ENCODE measurements at regions not wholly inside any gene's neighbourhood (a gene's known extent, or its start where the extent isn't known, plus 50 kb on each side); places are given as distances from the start of the nearest gene placed in this dataset.

- Mint-ChIP-seq H3K27me3 (peaks cover 12% of the 10 kb centered on the region), H3K4me3 (no peak overlapping the region), H3K9me3 (no peaks in the 10 kb centered on the region), H3K4me1 (ENCODE audit: low read depth) (no peaks in the 10 kb centered on the region), H3K27ac (no peak overlapping the region), H3K36me3 (ENCODE audit: low read depth) (no peaks in the 10 kb centered on the region)
- no peak for TF ChIP-seq CTCF (IDR thresholded peaks at IDR 0.05)
- no peak for ATAC-seq
- DNase-seq = no peak
- intact Hi-C loops (cut with micrococcal nuclease) = no loop called here
- ChIA-PET POLR2A (no interaction called here), CTCF (no interaction called here)
These were observed 310.8 kb downstream of the BMP7 start for GRCh38 chr20:56955680-56956079.

- no peak for TF ChIP-seq CTCF (IDR thresholded peaks at IDR 0.05)
- no peak overlapping the region for H3K4me3 Mint-ChIP-seq
- DNase-seq (no peak), ATAC-seq (no peak)
- ChIA-PET POLR2A (no interaction called here), CTCF (no interaction called here)
- no peaks in the 10 kb centered on the region for H3K9me3 Mint-ChIP-seq
- intact Hi-C loops (cut with micrococcal nuclease) = no loop called here
- H3K36me3 Mint-ChIP-seq (ENCODE audit: low read depth) = no peaks in the 10 kb centered on the region
- H3K27me3 Mint-ChIP-seq = peaks cover 12% of the 10 kb centered on the region
- no peaks in the 10 kb centered on the region for H3K4me1 Mint-ChIP-seq (ENCODE audit: low read depth)
- H3K27ac Mint-ChIP-seq = no peak overlapping the region
These were observed 309.9 kb downstream of the BMP7 start for GRCh38 chr20:56956534-56956933.

- Mint-ChIP-seq H3K9me3 (no peaks in the 10 kb centered on the region), H3K27ac (no peak overlapping the region), H3K27me3 (peaks cover 12% of the 10 kb centered on the region), H3K4me3 (no peak overlapping the region), H3K4me1 (ENCODE audit: low read depth) (no peaks in the 10 kb centered on the region), H3K36me3 (ENCODE audit: low read depth) (no peaks in the 10 kb centered on the region)
- POLR2A ChIA-PET = no interaction called here
- TF ChIP-seq CTCF (IDR thresholded peaks at IDR 0.05) = no peak
- intact Hi-C loops (cut with micrococcal nuclease) = no loop called here
- CTCF ChIA-PET = no interaction called here
- ATAC-seq (no peak), DNase-seq (no peak)
These were observed 308.5 kb downstream of the BMP7 start for GRCh38 chr20:56957737-56958553.

GRCh38 chr20:56964901-56965300 is 301.5 kb downstream of the BMP7 start:
- Mint-ChIP-seq H3K9me3 (no peaks in the 10 kb centered on the region), H3K36me3 (ENCODE audit: low read depth) (no peaks in the 10 kb centered on the region), H3K27ac (no peak overlapping the region), H3K4me3 (no peak overlapping the region), H3K27me3 (peaks cover 2% of the 10 kb centered on the region), H3K4me1 (ENCODE audit: low read depth) (no peaks in the 10 kb centered on the region)
- intact Hi-C loops (cut with micrococcal nuclease) = no loop called here
- POLR2A ChIA-PET = no interaction called here
- DNase-seq = no peak
- no peak for TF ChIP-seq CTCF (IDR thresholded peaks at IDR 0.05)
- CTCF ChIA-PET = no interaction called here
- ATAC-seq = no peak

- DNase-seq (no peak), ATAC-seq (no peak)
- ChIA-PET CTCF (no interaction called here), POLR2A (no interaction called here)
- no peak for TF ChIP-seq CTCF (IDR thresholded peaks at IDR 0.05)
- intact Hi-C loops (cut with micrococcal nuclease) = no loop called here
- H3K4me1 Mint-ChIP-seq (ENCODE audit: low read depth) = no peaks in the 10 kb centered on the region
- H3K36me3 Mint-ChIP-seq (ENCODE audit: low read depth) = no peaks in the 10 kb centered on the region
- no peaks in the 10 kb centered on the region for H3K9me3 Mint-ChIP-seq
- H3K4me3 Mint-ChIP-seq = no peak overlapping the region
- H3K27me3 Mint-ChIP-seq = peaks cover 7% of the 10 kb centered on the region
- no peak overlapping the region for H3K27ac Mint-ChIP-seq
These were observed 298.5 kb downstream of the BMP7 start for GRCh38 chr20:56967916-56968315.
